K562 (cell line): ENCODE measurements at regions not wholly inside any gene's neighbourhood (a gene's known extent, or its start where the extent isn't known, plus 50 kb on each side); places are given as distances from the start of the nearest gene placed in this dataset.

Source experiments
- ATF7 ChIP-seq: fragments of 450-650 bp; IDR thresholded peaks from 2 replicates; pipeline ENCODE4 v1.7.1; 2014; ENCODE audit warnings: mild to moderate bottlenecking, moderate library complexity
- BACH1 ChIP-seq: fragments of 200-800 bp; sonication (Bioruptor generic); IDR thresholded peaks from 2 replicates; pipeline ENCODE4 v1.6.1; 2016; ENCODE audit warnings: missing genetic modification characterization, missing compliant biosample characterization
- CBX3 ChIP-seq, 2 experiments: IDR thresholded peaks; 1 replicate in 1 of 2; 2 replicates in 1 of 2; pipeline ENCODE4 v1.6.1; 2012; ENCODE audit warnings: inconsistent platforms in 2 of 2, low read length in 2 of 2, borderline replicate concordance in 1 of 2, control low read depth in 1 of 2
- EP400 ChIP-seq: fragments of 450-650 bp; IDR thresholded peaks from 2 replicates; pipeline ENCODE4 v1.6.1; 2017; ENCODE audit warnings: antibody characterized with exemption, mild to moderate bottlenecking, moderate library complexity
- GABPA ChIP-seq: fragments of 200-800 bp; sonication (Bioruptor generic); conservative IDR thresholded peaks from 2 replicates; pipeline ENCODE4 v1.6.1; 2016; ENCODE audit warnings: low read depth, missing genetic modification characterization, missing compliant biosample characterization
- JUND ChIP-seq, 2 experiments: IDR thresholded peaks; 2 replicates in 1 of 2; 3 replicates in 1 of 2; pipeline ENCODE4 v1.6.1; 2011; ENCODE audit warnings: borderline replicate concordance in 2 of 2, low read depth in 2 of 2, low read length in 2 of 2, improper control_type of control experiment in 1 of 2, missing biosample characterization in 1 of 2, missing genetic modification characterization in 1 of 2, missing genetic modification reagents in 1 of 2
- MECOM ChIP-seq: fragments of 250-450 bp; sonication (Bioruptor Pico); IDR thresholded peaks from 2 replicates; pipeline ENCODE4 v1.8.0; 2022; ENCODE audit warnings: inconsistent platforms
- MYC ChIP-seq, 2 experiments: fragments of 250-450 bp in 1 of 2; sonication (Bioruptor Pico) in 1 of 2; IDR thresholded peaks; 2 replicates each; pipeline versions ENCODE4 v1.5.1 to v1.6.1; 2012 to 2021; ENCODE audit warnings: low read depth in 2 of 2, borderline replicate concordance in 1 of 2, improper control_type of control experiment in 1 of 2, low read length in 1 of 2, mild to moderate bottlenecking in 1 of 2, moderate library complexity in 1 of 2
- NCOA1 ChIP-seq: fragments of 450-650 bp; IDR thresholded peaks from 2 replicates; pipeline ENCODE4 v1.6.1; 2016; ENCODE audit warnings: low read depth
- NFATC3 ChIP-seq: fragments of 450-650 bp; IDR thresholded peaks from 2 replicates; pipeline ENCODE4 v1.6.1; 2017; ENCODE audit warnings: mild to moderate bottlenecking
- PCBP2 ChIP-seq: fragments of 200-400 bp; formaldehyde crosslinking; IDR thresholded peaks from 2 replicates; pipeline ENCODE4 v1.6.1; 2018; ENCODE audit warnings: low read length, low read depth, mild to moderate bottlenecking, moderate library complexity; ENCODE audit not compliant: poor library complexity, severe bottlenecking
- SMARCA4 ChIP-seq: fragments of 450-650 bp; IDR thresholded peaks from 2 replicates; pipeline ENCODE4 v1.6.1; 2016
- SMARCC2 ChIP-seq: fragments of 450-650 bp; IDR thresholded peaks from 2 replicates; pipeline ENCODE4 v1.6.1; 2017; ENCODE audit warnings: antibody characterized with exemption, moderate library complexity, mild to moderate bottlenecking, low read depth
- TAF7 ChIP-seq: fragments of 450-650 bp; IDR thresholded peaks from 2 replicates; pipeline ENCODE4 v1.6.1; 2016; ENCODE audit warnings: missing genetic modification characterization, missing compliant biosample characterization
- TAL1 ChIP-seq: fragments of 450-650 bp; IDR thresholded peaks from 2 replicates; pipeline ENCODE4 v1.6.1; 2016; ENCODE audit warnings: mild to moderate bottlenecking
- TF ChIP-seq, protein P1 (sequence below), 2 experiments: fragments of 450-650 bp; IDR thresholded peaks; 2 replicates each; pipeline ENCODE4 v1.6.1; 2016; ENCODE audit warnings: mild to moderate bottlenecking in 2 of 2, borderline replicate concordance in 1 of 2, low read depth in 1 of 2, moderate library complexity in 1 of 2
- TF ChIP-seq, protein P2 (sequence below): sonication (generic); formaldehyde crosslinking; IDR thresholded peaks from 2 replicates; pipeline ENCODE4 v1.8.1; 2023; ENCODE audit warnings: mild to moderate bottlenecking, missing genetic modification reagents

DNA sequence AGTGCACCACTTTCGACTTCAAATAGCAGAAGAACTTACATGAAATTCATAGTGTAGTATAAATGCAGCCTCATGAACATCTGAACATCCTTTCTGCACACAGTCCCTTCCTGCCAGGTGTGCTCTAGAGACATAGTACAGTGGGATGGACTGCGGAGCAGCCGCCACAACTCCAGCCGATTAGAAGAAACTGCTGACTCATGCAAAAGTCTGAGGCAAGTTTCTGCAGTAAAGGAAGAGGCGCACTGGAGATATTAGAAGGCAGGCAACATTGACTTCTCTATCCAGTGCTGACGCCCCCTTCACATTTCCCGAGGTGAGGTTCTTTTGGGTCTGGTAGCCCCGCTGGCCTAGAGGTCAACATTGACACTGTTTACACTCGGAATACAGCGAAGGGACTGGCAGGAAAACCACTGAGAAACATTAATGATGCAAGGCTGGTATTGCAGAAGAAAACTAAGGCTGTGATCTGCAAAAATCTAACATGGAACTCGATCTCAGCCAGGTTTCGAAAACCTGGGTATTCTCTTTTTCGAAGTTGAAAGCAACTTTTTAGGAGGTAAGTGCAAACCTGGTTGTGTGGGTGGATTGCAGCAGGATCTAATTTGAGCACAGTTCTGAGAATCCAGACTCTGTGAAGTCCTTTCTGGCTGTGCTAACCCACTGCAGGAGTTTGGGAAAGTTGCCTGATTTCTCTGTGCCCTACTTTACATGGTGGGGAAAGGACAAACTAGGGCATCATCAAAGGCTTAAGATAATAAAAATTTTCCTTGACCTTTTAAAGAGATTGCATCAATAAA, 90.7 kb downstream of the CDC7 start (continued):
- TF ChIP-seq, protein P1, sequence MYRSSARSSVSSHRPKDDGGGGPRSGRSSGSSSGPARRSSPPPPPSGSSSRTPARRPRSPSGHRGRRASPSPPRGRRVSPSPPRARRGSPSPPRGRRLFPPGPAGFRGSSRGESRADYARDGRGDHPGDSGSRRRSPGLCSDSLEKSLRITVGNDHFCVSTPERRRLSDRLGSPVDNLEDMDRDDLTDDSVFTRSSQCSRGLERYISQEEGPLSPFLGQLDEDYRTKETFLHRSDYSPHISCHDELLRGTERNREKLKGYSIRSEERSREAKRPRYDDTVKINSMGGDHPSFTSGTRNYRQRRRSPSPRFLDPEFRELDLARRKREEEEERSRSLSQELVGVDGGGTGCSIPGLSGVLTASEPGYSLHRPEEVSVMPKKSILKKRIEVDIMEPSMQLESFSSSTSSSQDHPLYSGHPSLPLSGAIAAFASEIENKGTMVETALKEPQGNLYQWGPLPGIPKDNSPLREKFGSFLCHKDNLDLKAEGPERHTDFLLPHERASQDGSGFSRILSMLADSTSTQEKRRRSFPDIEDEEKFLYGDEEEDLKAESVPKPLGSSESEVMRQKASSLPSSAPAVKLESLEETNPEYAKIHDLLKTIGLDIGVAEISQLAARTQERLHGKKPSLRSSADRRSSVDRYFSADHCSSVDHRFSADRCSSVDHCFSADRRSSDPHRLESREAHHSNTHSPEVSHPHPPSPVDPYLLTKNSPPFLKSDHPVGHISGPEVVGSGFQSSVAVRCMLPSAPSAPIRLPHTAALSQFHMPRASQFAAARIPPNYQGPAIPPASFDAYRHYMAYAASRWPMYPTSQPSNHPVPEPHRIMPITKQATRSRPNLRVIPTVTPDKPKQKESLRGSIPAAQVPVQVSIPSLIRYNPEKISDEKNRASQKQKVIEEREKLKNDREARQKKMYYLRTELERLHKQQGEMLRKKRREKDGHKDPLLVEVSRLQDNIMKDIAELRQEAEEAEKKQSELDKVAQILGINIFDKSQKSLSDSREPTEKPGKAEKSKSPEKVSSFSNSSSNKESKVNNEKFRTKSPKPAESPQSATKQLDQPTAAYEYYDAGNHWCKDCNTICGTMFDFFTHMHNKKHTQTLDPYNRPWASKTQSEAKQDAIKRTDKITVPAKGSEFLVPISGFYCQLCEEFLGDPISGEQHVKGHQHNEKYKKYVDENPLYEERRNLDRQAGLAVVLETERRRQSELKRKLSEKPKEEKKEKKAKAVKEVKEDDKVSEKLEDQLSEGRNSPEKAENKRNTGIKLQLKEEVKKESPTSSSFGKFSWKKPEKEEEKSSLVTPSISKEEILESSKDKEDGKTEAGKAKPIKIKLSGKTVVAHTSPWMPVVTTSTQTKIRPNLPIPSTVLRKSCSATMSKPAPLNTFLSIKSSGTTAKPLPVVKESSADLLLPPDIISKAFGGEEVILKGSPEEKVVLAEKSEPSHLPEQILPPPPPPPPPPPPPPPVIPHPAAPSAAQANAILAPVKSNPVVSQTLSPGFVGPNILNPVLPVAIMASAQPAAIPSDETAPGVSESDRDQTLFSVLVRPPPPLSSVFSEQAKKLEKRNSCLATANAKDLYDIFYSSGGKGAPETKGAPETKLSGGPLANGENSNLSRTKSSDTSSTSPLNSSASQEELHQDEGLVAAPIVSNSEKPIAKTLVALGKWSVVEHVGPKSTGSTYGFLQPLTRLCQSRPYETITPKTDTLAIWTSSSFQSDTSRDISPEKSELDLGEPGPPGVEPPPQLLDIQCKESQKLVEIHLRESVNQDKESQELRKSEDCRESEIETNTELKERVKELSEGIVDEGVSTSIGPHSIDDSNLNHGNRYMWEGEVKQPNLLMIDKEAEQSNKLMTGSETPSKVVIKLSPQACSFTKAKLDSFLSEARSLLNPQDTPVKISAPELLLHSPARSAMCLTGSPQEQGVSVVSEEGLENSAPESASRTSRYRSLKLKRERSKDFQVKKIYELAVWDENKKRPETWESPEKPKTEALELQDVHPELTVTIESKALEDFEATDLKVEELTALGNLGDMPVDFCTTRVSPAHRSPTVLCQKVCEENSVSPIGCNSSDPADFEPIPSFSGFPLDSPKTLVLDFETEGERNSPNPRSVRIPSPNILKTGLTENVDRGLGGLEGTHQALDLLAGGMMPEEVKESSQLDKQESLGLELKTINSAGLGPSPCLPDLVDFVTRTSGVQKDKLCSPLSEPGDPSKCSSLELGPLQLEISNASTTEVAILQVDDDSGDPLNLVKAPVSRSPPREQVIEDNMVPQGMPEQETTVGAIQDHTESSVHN (IDR thresholded peaks at IDR 0.05; ENCODE audit: borderline replicate concordance in 1 of 2, low read depth in 1 of 2), result 0 out of 4 replicates have a peak, but pooled peaks of 1 of the 2 experiments have one; percentile 51
- TF ChIP-seq ATF7, result no peak
- TF ChIP-seq TAF7 (tag), result peak; percentile 36; the same call in 1 of the 2 replicates
- TF ChIP-seq NFATC3, result no peak
- peak; percentile 55 for TF ChIP-seq SMARCC2
- TF ChIP-seq, protein P2, sequence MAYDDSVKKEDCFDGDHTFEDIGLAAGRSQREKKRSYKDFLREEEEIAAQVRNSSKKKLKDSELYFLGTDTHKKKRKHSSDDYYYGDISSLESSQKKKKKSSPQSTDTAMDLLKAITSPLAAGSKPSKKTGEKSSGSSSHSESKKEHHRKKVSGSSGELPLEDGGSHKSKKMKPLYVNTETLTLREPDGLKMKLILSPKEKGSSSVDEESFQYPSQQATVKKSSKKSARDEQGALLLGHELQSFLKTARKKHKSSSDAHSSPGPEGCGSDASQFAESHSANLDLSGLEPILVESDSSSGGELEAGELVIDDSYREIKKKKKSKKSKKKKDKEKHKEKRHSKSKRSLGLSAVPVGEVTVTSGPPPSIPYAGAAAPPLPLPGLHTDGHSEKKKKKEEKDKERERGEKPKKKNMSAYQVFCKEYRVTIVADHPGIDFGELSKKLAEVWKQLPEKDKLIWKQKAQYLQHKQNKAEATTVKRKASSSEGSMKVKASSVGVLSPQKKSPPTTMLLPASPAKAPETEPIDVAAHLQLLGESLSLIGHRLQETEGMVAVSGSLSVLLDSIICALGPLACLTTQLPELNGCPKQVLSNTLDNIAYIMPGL (CRISPR knock-in tag), result no peak
- TF ChIP-seq EP400, result peak; percentile 60
- peak; percentile 56 for TF ChIP-seq MYC (IDR thresholded peaks at IDR 0.05; ENCODE audit: low read depth, low read length)
- TF ChIP-seq MYC (CRISPR knock-in tag; IDR thresholded peaks at IDR 0.05; ENCODE audit: borderline replicate concordance, low read depth), result no peak
- peak; percentile 79 for TF ChIP-seq SMARCA4
- no peak; the same call in 1 of the 2 replicates for TF ChIP-seq TAL1
- TF ChIP-seq CBX3 (IDR thresholded peaks at IDR 0.05; ENCODE audit: borderline replicate concordance in 1 of 2, low read length in 2 of 2), result peak in 1 of 2 experiments; percentile 55; a peak in 1 of 3 replicates
- no peak for TF ChIP-seq PCBP2
- 0 out of 2 replicates have a peak, but pooled peaks have one; percentile 17 for TF ChIP-seq GABPA (tag)
- TF ChIP-seq BACH1 (tag), result peak; percentile 98
- TF ChIP-seq MECOM, result peak; percentile 49; the same call in 1 of the 2 replicates
- 0 out of 2 replicates have a peak, but pooled peaks have one; percentile 45 for TF ChIP-seq NCOA1
- 0 out of 2 replicates have a peak, but pooled peaks have one; percentile 40 for TF ChIP-seq JUND (IDR thresholded peaks at IDR 0.05; ENCODE audit: borderline replicate concordance, low read depth, low read length)
- TF ChIP-seq JUND (tag; IDR thresholded peaks at IDR 0.05; ENCODE audit: borderline replicate concordance, low read depth, low read length), result no peak; the same call in 1 of the 3 replicates
